ENCODE measurements at regions not wholly inside any gene's neighbourhood (a gene's known extent, or its start where the extent isn't known, plus 50 kb on each side); places are given as distances from the start of the nearest gene placed in this dataset.

DNA sequence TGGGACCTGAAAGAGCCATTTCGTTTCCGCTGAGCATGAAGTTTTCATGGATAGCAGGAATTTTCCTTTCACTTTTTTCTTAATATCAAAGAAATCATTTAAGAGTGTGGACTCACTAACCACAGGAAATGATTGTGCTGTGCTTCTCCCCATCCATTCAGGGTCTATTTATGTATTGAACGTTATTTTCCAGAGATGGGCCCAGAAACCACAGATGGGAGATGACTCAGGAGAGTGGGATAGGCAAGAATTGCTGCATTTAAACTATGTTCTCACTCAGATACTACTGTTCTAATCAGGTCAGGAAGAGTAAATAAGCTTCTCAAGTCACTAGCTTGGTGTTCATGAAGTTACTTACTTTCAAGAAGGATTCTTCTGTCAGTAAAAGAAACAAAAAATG is 763.8 kb downstream of the DTWD2 start:
- TF ChIP-seq, protein P1, sequence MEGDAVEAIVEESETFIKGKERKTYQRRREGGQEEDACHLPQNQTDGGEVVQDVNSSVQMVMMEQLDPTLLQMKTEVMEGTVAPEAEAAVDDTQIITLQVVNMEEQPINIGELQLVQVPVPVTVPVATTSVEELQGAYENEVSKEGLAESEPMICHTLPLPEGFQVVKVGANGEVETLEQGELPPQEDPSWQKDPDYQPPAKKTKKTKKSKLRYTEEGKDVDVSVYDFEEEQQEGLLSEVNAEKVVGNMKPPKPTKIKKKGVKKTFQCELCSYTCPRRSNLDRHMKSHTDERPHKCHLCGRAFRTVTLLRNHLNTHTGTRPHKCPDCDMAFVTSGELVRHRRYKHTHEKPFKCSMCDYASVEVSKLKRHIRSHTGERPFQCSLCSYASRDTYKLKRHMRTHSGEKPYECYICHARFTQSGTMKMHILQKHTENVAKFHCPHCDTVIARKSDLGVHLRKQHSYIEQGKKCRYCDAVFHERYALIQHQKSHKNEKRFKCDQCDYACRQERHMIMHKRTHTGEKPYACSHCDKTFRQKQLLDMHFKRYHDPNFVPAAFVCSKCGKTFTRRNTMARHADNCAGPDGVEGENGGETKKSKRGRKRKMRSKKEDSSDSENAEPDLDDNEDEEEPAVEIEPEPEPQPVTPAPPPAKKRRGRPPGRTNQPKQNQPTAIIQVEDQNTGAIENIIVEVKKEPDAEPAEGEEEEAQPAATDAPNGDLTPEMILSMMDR (IDR thresholded peaks at IDR 0.05; ENCODE audit: low read depth, low read length, missing control alignments) = no peak
- in situ Hi-C loops (cut with HindIII; ENCODE audit: low sequenced_read_pairs) = no loop called here
- peak; percentile 85 for DNase-seq (ENCODE audit: low read depth)
- no peak overlapping the region for H3K4me3 ChIP-seq (ENCODE audit: low read depth, low read length)

DNA sequence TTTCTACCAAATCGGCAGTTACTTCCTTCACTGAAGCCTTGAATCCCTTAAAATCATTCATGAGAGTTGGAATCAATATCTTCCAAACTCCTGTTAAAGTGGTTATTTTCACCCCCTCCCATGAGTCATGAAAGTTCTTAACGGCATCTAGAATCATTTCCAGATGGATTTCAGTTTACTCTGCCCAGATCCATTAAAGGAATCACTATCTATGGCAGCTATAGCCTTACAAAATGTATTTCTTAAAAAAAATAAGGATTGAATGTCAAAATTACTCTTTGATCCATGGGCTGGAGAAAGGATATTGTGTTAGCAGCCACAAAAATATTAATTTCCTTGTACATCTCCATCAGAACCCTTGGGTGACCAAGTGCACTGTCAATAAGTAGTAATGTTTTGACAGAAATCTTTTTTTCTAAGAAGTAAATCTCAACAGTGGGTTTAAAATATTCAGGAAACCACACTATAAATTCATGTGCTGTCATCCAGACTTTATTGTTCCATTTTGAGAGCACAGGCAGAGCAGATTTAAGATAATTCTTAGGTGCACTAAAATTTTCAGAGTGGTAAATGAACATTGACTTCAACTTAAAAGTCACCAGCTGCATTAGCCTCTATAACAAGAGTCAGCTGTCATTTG is 767.7 kb downstream of the DTWD2 start:
- in situ Hi-C loops (cut with HindIII; ENCODE audit: low sequenced_read_pairs) = no loop called here
- DNase-seq (ENCODE audit: low read depth) = peak; percentile 13
- no peak overlapping the region for H3K4me3 ChIP-seq (ENCODE audit: low read depth, low read length)
- TF ChIP-seq, protein P1 (IDR thresholded peaks at IDR 0.05; ENCODE audit: low read depth, low read length, missing control alignments) = no peak

DNA sequence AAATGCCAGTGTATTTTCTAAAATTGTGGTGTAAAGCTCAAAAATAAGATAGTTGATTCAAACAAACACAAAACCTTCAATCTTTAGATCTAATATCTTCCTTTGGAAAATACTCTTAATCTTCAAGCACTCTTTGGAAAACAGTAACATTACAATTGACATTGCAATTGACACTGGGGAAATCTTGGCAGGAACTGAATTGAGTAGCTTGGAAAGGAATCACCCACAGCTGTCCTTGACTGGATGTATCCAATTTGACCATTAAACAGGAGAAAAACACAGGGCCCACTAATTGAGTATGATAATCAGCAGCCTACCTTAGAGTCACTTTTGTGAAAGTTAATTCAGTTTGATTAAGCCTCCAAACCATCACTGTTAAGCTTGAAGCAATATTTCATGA is 776.7 kb downstream of the DTWD2 start:
- H3K4me3 ChIP-seq (ENCODE audit: low read depth, low read length) = no peak overlapping the region
- in situ Hi-C loops (cut with HindIII; ENCODE audit: low sequenced_read_pairs) = no loop called here
- DNase-seq (ENCODE audit: low read depth) = no peak
- TF ChIP-seq, protein P1 (IDR thresholded peaks at IDR 0.05; ENCODE audit: low read depth, low read length, missing control alignments) = no peak

DNA sequence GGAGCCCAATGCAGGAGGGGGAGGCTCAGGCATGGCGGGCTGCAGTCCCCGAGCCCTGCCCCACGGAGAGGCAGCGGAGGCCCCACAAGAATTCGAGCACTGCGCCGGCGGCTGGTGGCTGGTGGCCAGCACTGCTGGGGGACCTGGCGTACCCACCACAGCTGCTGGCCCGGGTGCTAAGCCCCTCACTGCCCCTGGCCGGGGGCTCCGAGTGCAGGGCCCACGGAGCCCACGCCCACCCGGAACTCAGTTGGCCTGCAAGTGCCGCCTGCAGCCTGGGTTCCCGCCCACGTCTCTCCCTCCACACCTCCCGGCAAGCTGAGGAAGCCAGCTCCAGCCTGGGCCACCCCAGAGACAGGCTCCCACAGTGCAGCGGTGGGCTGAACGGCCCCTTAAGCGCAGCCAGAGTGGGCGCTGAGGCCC is 780.3 kb downstream of the DTWD2 start:
- no peak for DNase-seq (ENCODE audit: low read depth)
- in situ Hi-C loops (cut with HindIII; ENCODE audit: low sequenced_read_pairs) = no loop called here
- H3K4me3 ChIP-seq (ENCODE audit: low read depth, low read length) = no peak overlapping the region
- TF ChIP-seq, protein P1 (IDR thresholded peaks at IDR 0.05; ENCODE audit: low read depth, low read length, missing control alignments) = no peak

DNA sequence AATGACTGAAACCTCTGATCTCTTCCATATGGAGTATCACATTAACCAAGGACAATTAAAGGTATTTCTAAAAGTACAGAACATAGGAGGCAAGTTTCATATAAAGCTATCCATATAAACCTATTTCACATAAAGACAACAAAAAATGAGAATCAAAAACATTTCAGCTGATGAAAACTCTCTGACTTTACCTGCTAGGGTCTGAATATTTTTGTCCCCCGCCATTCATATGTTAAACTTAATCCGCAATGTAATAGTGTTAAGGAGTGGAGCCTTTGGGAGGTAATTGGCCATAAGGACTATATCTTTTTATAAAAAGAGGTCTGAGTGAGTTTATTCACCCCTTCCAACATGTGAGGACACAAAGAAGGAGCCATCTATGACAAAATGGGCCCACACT is 788.5 kb downstream of the DTWD2 start:
- TF ChIP-seq, protein P1 (IDR thresholded peaks at IDR 0.05; ENCODE audit: low read depth, low read length, missing control alignments) = no peak
- in situ Hi-C loops (cut with HindIII; ENCODE audit: low sequenced_read_pairs) = no loop called here

DNA sequence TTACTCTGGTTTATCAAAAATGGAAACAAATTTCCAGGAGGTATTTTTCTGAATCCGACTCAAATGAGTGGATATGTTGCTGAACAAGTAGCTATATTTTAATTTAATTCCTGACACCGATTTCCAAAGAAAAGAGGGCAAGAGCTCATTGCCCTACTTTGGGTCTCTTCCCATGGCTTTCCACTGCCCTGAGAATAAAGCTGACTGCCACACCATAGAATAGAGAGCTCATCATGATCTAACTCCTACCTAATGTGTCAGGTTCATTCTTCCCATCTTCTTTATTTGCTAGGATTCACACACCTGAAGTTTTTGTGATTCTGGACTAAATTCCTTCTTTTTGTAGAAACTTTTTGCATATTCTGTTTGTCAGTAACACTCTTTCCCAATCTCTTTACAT is 792.1 kb downstream of the DTWD2 start:
- no peak for DNase-seq (ENCODE audit: low read depth)
- TF ChIP-seq, protein P1 (IDR thresholded peaks at IDR 0.05; ENCODE audit: low read depth, low read length, missing control alignments) = no peak
- in situ Hi-C loops (cut with HindIII; ENCODE audit: low sequenced_read_pairs) = no loop called here
- H3K4me3 ChIP-seq (ENCODE audit: low read depth, low read length) = no peak overlapping the region

More for the DNA sequence above, 788.5 kb downstream of the DTWD2 start:
- no peak for DNase-seq (ENCODE audit: low read depth)
- H3K4me3 ChIP-seq (ENCODE audit: low read depth, low read length) = no peak overlapping the region
